Stimulated activated CD4-positive, alpha-beta T cell treated with anti-CD3 and anti-CD28 coated beads, Interleukin-1b, Interleukin-23, amount 100 ng/mL, for 48 hours (primary cell): ENCODE measurements at regions not wholly inside any gene's neighbourhood (a gene's known extent, or its start where the extent isn't known, plus 50 kb on each side); places are given as distances from the start of the nearest gene placed in this dataset.
"Not testable (repeated sequence)": the region's sequence is repeated elsewhere in the genome, so short reads cannot be mapped to it uniquely, and the experiment has no call there.

Experiments used
- DNase-seq: peaks from one replicate; pipeline ENCODE4 v3.0.0-alpha.2; 2020

DNA sequence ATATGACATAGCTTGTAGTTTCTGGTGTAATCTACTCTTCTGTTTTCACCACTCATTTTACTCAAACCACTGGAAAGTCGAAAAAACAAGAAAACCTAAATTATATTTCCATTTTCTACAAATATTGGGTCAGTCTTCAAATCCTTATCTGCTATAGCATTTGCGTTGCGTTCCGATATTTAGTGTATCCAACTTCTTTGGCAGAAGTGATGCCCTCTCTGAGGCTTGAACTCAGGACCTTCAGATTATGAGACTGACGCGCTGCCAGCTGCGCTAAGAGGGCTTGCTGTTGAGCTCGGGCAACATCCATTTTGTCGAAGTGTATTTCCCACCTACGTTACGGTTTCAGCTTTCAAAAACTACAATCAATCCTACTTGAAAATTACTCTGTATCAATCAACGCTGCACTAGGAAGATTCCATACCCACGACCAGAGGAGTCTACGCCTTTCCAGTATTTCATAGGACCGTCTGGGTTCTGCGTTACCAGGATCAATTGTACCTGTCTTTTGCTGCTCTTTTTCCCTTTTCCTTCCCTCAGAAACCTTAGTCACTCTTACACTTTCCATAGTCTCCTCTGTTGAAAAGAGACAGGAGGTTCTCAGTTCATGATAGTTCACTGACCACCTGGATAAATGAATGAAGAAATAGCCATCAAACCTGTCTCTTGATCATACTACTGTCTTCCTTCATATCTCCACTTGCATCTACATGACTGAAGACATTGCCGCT, 140.5 kb upstream of the ZNF322 start:
- DNase-seq, result not testable (repeated sequence)

DNA sequence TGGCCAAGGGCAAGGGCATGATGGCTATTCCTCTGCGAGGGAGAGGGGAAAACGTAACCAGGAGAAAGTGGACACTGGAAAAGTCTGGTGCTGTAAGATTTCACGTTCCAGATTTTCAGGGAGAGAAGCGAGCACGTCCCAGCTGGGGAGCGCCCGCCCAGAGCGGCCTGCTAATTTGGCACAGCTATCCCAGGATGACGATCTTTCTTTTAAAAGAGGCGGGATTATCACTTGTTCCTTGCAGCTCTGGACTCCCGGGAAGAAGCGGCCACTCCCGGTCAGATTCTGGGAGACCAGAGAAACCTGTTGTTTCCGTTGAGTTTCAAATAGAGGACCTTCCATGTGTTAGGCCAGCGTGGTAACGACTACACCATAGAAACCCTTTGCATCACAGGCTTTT, 144.2 kb upstream of the ZNF322 start:
- DNase-seq, result not testable (repeated sequence)

DNA sequence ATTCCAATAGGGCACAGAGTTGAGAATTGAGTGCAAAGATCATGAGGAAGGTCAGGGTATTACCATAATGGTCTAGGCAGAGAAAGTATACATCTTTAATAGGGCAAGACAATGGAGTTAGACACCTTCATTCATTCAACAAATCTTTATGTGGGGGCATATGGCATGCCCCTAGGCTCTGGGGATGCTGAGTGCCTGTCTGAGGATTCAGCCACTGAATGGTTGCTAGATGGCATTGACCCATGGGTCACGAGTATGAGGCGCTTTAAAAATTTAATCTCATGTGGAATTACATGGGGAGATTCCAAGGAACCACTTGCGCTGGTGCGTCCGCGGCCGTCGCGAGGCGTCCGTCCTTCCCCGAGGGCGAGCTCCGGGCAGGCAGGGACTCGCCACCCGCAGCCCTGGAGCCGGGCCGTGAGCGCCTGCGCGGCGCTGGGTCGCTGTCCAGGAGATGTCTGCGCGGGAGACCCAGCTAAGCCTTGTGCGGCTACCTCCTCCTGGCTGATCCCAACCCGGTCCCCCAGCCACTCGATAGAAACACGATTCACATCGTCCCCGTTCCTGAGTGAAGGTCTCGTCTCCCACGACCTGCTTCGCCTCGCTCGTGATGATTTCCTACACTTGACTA, 152.1 kb upstream of the ZNF322 start:
- not testable (repeated sequence) for DNase-seq

DNA sequence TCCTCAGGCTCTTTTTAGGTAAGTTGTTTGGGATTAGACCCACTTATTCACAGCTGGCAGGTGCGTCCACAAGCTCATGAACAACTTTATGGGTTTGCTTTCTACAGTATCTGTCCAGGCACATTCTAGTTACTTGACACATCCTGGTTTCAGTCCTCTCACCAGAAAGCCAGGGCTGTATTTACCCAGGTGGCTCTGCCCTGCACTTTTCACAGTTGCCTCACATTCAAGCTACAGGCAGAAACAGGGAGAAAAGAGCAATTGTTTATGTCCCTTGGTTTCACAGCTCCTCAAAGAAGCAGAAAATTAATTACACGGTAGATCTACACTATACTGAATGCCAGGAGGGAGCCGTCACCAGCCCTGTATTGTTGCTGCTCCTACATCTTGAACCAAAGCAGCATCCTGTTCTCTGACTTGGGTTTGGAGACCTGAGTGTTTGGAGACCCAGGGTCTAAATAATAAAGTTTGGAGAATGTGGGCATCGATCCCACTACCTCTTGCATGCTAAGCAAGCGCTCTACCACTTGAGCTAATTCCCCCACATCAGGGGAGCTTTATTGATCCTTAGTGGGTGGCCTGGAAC, 159.2 kb upstream of the ZNF322 start:
- not testable (repeated sequence) for DNase-seq

DNA sequence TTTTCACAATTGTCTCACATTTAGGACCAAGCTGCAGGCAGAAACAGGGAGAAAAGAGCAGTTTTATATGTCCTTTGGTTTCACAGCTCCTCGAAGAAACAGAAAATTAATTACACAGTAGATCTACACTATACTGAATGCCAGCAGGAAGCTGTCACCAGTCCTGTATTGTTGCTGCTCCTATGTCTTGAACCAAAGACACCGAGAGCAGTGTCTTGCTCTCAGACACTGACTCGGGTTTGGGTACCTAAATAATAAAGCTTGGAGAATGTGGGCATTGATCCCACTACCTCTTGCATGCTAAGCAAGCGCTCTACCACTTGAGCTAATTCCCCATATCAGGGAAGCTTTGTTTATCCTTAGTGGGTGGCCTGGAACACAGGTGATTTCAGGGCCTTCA, 168.4 kb upstream of the ZNF322 start:
- not testable (repeated sequence) for DNase-seq

DNA sequence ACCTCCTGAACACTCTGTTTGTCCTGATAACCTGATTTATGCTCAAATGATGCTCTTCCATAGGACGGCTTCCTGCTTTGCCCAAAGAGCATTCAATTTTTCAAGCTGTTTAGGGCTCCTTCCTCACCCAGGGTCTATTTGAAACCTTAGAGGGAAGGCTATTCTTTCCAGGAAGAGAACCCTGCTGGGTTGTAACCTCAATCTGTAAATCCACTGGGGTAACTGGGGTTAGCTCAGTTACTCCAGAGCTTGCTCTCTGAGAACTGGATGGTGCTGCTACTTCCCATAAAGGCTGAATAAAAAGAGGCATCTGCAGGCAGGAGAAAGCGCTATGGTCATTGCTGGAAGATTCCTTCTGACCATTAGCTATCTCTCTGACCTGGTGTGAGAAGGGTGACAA, 169.9 kb upstream of the ZNF322 start:
- DNase-seq, result not testable (repeated sequence)

DNA sequence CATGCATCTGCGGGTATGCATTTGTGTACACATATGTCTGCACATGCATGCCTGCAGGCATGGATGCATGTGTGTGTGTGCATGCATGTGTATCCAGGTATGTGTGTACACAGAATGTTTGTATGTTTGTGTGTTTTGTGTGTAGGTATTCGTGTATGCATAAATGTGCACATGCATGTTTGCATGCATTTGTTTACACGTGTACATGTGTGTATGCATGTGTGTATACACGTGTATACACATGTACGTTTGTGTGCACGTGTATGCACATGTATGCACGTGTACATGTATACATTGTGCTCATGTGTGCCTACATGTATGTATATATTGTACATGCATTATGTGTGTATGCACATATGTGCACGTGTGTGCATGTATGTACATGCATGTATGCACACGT, 171.4 kb upstream of the ZNF322 start:
- not testable (repeated sequence) for DNase-seq

DNA sequence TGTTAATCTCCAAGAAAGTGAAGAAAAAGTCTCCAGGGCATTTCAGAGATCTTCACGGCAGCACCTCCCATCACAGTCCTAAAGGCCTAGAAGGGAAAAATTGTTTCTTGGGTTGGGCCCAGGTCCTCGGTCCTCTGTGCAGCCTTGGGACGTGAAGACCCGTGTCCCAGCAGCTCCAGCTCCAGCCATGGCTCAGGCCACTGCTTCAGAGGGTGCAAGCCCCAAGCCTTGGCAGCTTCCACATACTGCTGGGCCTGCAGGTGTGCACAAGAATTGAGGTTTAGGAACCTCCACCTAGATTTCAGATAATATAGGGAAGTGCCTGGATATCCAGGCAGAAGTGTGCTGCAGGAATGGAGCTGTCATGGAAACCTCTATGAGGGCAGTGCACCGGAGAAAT, 176.2 kb upstream of the ZNF322 start:
- DNase-seq, result not testable (repeated sequence)

DNA sequence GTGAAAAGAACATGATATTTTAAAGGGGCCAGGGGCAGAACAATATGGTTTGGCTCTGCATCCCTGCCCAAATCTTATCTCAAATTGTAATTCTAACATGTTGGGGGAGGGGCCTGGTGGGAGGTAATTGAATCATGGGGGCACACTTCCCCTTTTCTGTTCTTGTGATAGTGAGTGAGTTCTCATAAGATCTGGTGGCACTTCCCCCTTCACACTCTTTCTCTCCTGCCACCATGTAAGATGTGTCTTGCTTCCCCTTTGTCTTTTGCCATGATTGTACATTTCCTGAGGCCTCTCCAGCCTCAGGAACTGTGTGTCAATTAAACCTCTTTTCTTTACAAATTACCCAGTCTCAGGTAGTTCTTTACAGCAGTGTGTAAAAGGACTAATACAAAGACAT, 177.1 kb upstream of the ZNF322 start:
- not testable (repeated sequence) for DNase-seq

DNA sequence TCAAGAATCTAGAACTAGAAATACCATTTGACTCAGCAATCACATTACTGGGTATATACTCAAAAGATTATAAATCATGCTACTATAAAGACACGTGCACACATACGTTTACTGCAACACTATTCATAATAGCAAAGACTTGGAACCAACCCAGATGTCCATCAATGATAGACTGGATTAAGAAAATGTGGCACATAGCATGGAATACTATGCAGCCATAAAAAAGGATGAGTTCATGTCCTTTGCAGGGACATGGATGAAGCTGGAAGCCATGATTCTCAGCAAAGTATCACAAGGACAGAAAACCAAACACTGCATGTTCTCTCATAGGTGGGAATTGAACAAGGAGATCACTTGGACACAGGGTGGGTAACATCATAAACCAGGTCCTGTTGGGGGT, 185.3 kb upstream of the ZNF322 start:
- not testable (repeated sequence) for DNase-seq

DNA sequence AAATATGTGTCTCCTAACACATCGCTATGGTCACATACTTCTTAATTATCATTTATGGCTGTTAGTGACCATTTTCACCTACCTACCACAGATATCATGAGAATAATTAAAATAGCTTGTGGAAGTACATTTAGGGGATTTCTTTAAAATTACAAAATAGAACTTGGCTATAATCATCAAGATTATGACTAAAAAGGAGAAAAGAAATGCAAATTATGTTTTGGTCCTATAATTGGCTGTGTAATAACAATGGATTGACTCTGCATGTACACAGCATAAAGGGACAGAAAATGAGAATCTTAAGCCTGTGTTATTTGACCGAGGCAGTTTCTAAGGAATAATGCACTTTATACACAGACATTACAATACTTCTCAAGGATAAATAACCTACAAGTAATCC, 197.7 kb upstream of the ZNF322 start:
- not testable (repeated sequence) for DNase-seq

DNA sequence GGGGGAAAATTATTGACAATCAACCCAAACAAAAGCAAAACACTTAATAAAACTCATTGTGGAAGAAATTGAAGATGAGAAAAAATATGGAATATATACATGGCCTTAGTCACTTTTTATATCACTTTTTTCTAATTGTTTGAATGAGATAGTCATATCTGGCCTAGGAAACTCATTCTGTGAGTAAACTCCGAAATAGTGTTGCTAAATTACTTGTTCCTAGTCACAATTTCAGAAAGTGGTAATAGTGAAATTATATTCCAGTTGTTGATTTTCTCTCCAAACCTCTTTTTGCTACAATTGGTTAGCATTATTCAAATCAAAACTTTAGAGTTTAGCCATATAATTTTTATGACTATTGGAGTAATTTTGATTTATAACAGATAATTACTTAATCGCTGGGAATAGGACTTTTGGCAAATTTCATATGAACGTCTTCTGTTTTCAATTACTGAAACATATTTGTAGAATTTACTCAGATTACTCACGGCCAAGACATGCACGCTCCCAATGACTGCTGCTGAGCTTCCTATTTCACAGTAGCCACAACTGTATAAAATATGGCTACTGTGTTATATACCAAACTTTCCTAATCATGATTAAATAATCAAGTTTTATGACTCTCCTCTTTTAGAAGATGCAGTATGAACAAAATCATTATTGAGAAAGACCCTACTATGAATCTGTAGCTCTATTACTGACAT, 199.7 kb upstream of the ZNF322 start:
- not testable (repeated sequence) for DNase-seq

DNA sequence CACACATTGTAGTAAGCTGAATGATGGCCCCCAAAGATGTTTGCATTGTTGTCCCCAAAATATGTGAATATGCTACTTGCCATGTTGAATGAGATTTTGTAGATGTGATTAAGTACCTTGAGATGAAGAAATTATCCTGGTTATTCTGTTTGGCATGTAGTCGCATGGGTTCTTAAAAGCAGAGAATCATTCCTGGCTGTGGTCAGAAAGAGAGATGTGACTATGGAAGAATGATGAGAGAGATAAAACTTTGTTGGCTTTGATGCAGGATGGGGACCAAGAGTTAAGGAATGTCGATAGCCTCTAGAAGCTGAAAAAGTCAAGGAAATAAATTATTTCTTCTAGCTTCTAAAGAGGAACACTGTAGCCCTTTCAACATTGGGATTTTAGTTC, 200.2 kb upstream of the ZNF322 start:
- not testable (repeated sequence) for DNase-seq

DNA sequence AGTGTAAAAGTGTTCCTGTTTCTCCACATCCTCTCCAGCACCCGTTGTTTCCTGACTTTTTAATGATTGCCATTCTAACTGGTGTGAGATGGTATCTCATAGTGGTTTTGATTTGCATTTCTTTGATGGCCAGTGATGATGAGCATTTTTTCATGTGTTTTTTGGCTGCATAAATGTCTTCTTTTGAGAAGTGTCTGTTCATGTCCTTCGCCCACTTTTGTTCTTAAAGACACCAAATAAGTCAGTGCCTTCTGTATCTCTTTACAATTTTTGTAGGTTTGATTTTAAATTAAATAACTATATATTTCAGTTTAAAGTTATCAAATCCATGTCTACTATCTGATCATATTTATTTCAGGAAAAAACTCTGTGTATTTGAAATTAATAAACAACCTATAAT, 202.4 kb upstream of the ZNF322 start:
- DNase-seq, result not testable (repeated sequence)

DNA sequence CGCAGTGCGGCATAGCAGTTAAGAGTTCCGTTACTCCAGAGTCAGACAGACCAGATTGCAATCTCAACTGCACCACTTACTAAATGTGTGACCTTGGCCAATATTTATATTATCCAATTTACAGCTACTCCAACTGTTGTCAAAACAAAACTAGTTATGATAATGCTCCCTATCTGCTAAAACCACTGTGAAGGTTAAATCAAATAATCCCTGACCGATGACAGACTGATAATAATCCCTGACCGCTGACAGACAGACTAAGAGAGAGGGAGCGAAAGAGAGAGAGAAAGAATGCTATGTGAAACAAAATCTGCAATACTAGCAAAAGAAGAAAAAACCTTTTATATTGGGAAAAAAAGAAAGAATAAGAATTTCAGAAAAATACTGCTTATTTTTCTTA, 204.1 kb upstream of the ZNF322 start:
- not testable (repeated sequence) for DNase-seq

DNA sequence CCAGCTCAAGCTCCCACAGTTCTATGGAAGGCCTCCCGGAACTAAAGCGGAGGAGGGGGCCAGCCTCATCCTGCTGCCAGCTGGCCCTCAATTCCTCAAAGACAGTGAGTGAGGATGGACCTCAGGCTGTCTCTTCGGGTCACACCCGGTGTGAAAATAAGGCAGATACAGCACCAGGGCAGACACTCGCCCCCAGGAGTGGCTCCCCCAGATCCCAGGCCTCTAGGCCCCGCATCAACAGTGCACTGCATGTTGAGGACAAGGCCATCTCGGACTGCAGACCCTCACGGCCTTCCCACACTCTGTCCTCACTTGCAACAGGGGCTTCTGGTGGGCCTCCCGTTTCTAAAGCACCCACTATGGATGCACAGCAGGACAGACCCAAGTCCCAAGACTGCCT, 239.2 kb upstream of the ZNF322 start:
- not testable (repeated sequence) for DNase-seq

DNA sequence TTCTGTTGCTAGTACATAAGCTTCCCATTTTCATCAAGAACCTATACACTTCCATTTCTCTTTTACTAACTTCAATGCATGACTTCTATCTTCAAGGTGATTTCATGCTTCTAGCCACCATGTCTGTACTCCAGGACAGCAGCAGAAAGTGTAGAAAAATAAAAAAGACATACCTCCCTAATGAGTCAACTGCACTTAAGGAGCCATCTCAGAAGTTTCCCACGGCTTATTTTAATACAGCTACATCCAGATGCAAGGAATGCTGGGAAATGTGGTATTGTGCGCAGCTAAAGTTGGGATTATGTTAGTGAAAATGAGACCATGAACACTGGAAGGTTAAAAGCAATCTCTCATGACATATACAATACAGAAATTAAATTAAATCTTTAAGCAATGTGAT, 264.7 kb upstream of the ZNF322 start:
- DNase-seq, result not testable (repeated sequence)

DNA sequence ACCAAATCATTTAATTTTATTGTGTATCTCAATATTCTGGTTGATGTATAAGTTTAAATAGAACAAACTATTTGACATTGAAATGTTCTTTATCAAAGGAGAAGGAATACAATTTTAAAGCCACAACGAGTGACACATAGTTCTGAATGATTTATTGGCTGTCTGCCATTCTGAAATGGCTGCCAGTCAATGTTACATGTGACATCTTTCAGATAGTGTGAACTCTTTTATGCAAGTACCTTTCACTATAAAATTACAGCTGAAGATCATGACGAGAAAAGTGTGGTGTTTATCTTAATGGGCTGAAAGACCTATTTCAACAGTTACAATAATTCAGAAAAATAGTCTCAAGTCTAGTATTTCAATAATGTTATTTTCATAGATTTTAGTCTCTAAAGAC, 268.6 kb upstream of the ZNF322 start:
- not testable (repeated sequence) for DNase-seq

DNA sequence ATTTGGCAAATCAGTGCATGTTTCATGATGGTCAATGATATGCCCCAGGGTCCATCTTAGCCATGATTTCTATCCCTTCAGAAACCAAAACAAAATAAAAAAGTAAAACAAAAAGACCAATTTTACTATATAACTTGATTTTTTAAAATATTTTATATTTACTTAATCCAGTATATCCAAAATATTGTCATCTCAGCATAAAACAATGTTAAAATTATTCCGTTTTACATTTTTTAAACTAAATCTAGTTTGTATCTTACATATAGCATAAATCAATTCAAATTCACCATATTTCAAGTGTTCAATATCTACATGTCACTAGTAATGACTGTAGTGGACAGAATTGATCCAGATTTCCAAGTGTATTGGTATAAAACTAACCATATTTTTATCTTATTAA, 277.7 kb upstream of the ZNF322 start:
- DNase-seq, result not testable (repeated sequence)

DNA sequence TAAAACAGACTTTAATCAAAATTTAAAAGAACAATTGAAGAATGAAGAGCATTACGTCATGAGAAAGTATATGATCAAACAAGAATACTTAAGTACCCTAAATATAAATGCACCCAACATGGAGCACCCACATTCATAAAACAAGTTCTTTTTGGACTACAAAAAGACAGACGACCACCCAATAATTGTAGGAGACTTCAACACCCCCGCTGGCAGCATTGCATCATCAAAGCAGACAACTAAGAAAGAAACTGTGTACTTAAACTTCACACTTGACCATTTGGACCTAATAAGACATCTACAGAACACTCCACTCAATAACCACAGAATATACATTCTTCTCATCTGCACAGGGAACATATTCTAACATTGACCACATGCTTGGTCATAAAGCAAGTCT, 291.7 kb upstream of the ZNF322 start:
- not testable (repeated sequence) for DNase-seq

DNA sequence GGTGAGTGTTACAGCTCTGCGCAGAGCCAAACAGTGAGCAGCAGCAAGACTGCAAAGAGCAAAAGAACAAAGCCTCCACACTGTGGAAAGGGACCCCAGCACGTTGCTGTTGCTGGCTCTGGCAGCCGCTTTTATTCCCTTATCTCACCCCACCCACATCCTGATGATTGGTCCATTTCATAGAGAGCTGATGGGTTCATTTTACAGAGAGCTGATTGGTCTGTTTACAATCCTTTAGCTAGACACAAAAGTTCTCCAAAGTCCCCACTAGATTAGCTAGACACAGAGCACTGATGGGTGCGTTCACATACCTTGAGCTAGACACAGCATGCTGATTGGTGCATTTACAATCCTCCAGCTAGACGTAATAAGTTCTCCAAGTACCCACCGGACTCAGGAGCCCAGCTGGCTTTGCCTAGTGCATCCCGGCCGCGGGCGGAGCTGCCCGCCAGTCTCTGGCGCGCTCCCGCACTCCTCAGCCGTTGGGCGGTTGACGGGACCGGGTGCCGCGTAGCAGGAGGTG, 291.4 kb upstream of the PRSS16 start:
- peak; percentile 53 for DNase-seq

DNA sequence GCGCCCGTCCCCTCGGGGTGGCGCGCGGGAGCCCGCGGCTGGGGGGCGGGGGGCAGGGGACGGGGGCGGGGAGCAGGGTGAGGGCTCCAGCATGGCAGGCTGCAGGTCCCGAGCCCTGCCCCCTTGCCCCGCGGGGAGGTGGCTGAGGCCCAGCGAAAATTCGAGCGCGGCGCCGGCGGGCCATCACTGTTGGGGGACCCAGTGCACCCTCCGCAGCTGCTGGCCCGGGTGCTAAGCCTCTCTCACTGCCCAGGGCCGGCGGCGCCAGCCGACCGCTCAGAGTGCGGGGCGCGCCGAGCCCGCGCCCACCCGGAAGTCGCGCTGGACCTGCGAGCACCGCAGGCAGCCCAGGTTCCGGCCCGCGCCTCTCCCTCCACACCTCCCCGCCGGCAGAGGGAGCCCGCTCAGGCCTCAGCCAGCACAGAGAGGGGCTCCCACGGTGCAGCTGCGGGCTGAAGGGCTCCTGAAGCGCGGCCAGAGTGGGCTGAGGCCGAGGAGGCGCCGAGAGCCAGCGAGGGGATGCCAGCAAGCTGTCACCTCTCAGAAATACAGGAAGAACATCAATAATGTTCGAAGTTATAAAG, 290.8 kb upstream of the PRSS16 start:
- peak; percentile 85 for DNase-seq
